Astrocyte of the hippocampus (primary cell): ENCODE measurements at regions not wholly inside any gene's neighbourhood (a gene's known extent, or its start where the extent isn't known, plus 50 kb on each side); places are given as distances from the start of the nearest gene placed in this dataset.
A peak's percentile ranks its signal among the peaks of the same experiment; 100 is the strongest.

Source experiments
- DNase-seq: peaks from one replicate; pipeline ENCODE4 v3.0.0; 2011; ENCODE audit warnings: low read depth, low spot score

- no peak for DNase-seq
Measured at GRCh38 chr10:3428826-3429225, 256.2 kb upstream of the PITRM1 start.

- DNase-seq = no peak
Measured at GRCh38 chr10:3427950-3428354, 255.4 kb upstream of the PITRM1 start.

- no peak for DNase-seq
Measured at GRCh38 chr10:3427347-3427746, 254.8 kb upstream of the PITRM1 start.

GRCh38 chr10:3426190-3426845 lies 253.7 kb upstream of the PITRM1 start:
- DNase-seq = peak; percentile 27

- no peak for DNase-seq
Measured at GRCh38 chr10:3425716-3426115, 253.1 kb upstream of the PITRM1 start.

- DNase-seq = no peak
Measured at GRCh38 chr10:3425261-3425660, 252.7 kb upstream of the PITRM1 start.

- peak; percentile 16 for DNase-seq
Measured at GRCh38 chr10:3424111-3424851, 251.7 kb upstream of the PITRM1 start.

- DNase-seq = no peak
Measured at GRCh38 chr10:3423384-3423783, 250.8 kb upstream of the PITRM1 start.

- DNase-seq = no peak
Measured at GRCh38 chr10:3422282-3422681, 249.7 kb upstream of the PITRM1 start.

- no peak for DNase-seq
Measured at GRCh38 chr10:3421537-3422257, 249.1 kb upstream of the PITRM1 start.

GRCh38 chr10:3420527-3421469 lies 248.2 kb upstream of the PITRM1 start:
- DNase-seq = no peak

- no peak for DNase-seq
Measured at GRCh38 chr10:3419719-3420495, 247.3 kb upstream of the PITRM1 start.

- DNase-seq = no peak
Measured at GRCh38 chr10:3418926-3419325, 246.3 kb upstream of the PITRM1 start.

- peak; percentile 25 for DNase-seq
Measured at GRCh38 chr10:3418041-3418754, 245.6 kb upstream of the PITRM1 start.

- DNase-seq = no peak
Measured at GRCh38 chr10:3417096-3417495, 244.5 kb upstream of the PITRM1 start.

GRCh38 chr10:3415878-3416605 lies 243.5 kb upstream of the PITRM1 start:
- no peak for DNase-seq

GRCh38 chr10:3415038-3415736 lies 242.6 kb upstream of the PITRM1 start:
- DNase-seq = no peak

- DNase-seq = no peak
Measured at GRCh38 chr10:3414667-3415023, 242.1 kb upstream of the PITRM1 start.
